Heart right ventricle (tissue), 16 donors: ENCODE measurements at regions not wholly inside any gene's neighbourhood (a gene's known extent, or its start where the extent isn't known, plus 50 kb on each side); places are given as distances from the start of the nearest gene placed in this dataset.
A peak's percentile ranks its signal among the peaks of the same experiment; 100 is the strongest.

Experiments used
- ATAC-seq, 8 donors: fragments of 200-7000 bp; cut with Tn5 transposase; one replicate each; pipeline ENCODE4 v1.9.1; 2020; ENCODE audit warnings: mild to moderate bottlenecking in 8 of 8, moderate library complexity in 8 of 8, moderate number of reproducible peaks in 1 of 8
- DNase-seq, 2 donors: peaks; one replicate each; pipeline ENCODE4 v3.0.0-alpha.2; 2020
- H3K27ac ChIP-seq, 10 donors: fragments of 200-600 bp; sonication (generic) in 2 of 10; one replicate each; pipeline versions ENCODE4 v1.5.0 to v1.8.0; 2020 to 2022; ENCODE audit warnings: mild to moderate bottlenecking in 3 of 10
- H3K27me3 ChIP-seq, 7 donors: fragments of 200-600 bp; one replicate each; pipeline ENCODE4 v1.8.0; 2021 to 2022; ENCODE audit warnings: mild to moderate bottlenecking in 2 of 7
- H3K36me3 ChIP-seq, 9 donors: fragments of 200-600 bp; sonication (generic) in 1 of 9; one replicate each; pipeline versions ENCODE4 v1.5.0 to v1.8.0; 2020 to 2022; ENCODE audit warnings: mild to moderate bottlenecking in 2 of 9
- H3K4me1 ChIP-seq, 9 donors: fragments of 200-600 bp; sonication (generic) in 1 of 9; one replicate each; pipeline versions ENCODE4 v1.5.0 to v1.8.0; 2020 to 2022; ENCODE audit warnings: mild to moderate bottlenecking in 4 of 9
- H3K4me3 ChIP-seq, 10 donors: fragments of 200-600 bp; sonication (generic) in 2 of 10; one replicate each; pipeline versions ENCODE4 v1.5.0 to v1.8.0; 2020 to 2022; ENCODE audit warnings: mild to moderate bottlenecking in 7 of 10, moderate library complexity in 2 of 10
- H3K9me3 ChIP-seq, 11 donors: fragments of 200-600 bp in 10 of 11; sonication (generic) in 2 of 11; one replicate each; pipeline versions ENCODE4 v1.5.0 to v1.8.0; 2013 to 2022; ENCODE audit warnings: mild to moderate bottlenecking in 2 of 11, control low read depth in 1 of 11, moderate library complexity in 1 of 11
- WGBS, 2 donors: extraction: QIAGEN DNeasy Blood & Tissue Kit; methylation state at CpG; one replicate each; pipeline ENCODE4 v1.1.7; 2013; ENCODE audit warnings: inconsistent platforms in 1 of 2; 5-methylcytosine and 5-hydroxymethylcytosine counted together
- intact Hi-C, 10 donors: fragments of 100-400 bp; cut with DNase I; formaldehyde crosslinking; loops; one replicate each; pipeline versions ENCODE4 v1.11.1 to v1.14.2; 2022
- TF ChIP-seq, protein P1 (sequence below), 9 donors: fragments of 200-600 bp; sonication (generic) in 2 of 9; IDR thresholded peaks; one replicate each; pipeline versions ENCODE4 v1.5.0 to v1.8.0; 2021 to 2022; ENCODE audit warnings: antibody characterized with exemption in 9 of 9, mild to moderate bottlenecking in 5 of 9, moderate library complexity in 1 of 9
- donor health status: Arrhythmogenic right ventricular cardiomyopathy.
- donor health status: ischemic (EF 13 %, LVEDD 7.1; RV severe dilation, severe dysfunction).
- donor health status: healthy with polysubstance abuse.
- donor health status: DM: no; HTN: yes; CAD: no.
- donor health status: DM: no; HTN: no; CAD: no.
- donor health status: ischemic (EF 25% LVEDD 6.9; RV normal size, moderate dysfunction).
- donor health status: ischemic (EF 25% LVEDD 5.7; RV mildly dilated, moderate dysfunction).
- donor health status: healthy.
- donor health status: DM: yes; HTN: yes; CAD: no.
- donor health status: Ischemic cardiomyopathy.
- donor health status: ischemic (EF 35%, LVEDD 5.7; RV mildly dilated, moderate dysfunction).
- donor health status: nonischemic (EF 11% LVEDD 7.7; RV severe dilation, severe dysfunction).
- donor health status: DM: yes; HTN: yes; CAD: no.
- donor health status: PGD.
- donor health status: ischemic (EF 29% LVEDD 5.4; RV normal size, mild dysfunction).
- donor health status: nonischemic (EF 23%, LVEDD 6.1; RV moderate dilation, normal function).

DNA sequence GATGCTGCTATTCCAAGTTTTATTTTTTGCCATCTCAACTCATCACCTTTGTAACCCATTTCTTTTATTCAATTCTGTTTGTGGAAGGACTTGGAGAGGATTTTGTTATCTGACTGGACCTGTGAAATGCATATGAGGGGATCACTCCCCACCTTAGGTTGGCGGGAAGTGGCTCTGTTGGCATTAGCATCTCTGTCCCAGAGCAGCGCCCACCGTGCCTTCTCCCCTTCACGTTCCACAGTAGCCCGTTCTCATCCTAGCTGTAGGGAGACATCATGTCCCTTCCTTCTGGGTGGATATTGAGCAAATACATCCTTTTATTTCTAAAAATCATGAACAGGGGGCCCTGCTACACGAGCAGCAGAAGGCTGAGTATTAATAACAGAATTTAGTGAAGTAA is 330.4 kb downstream of the RFC3 start:
- H3K27me3 ChIP-seq: no peaks in the 10 kb centered on the region
- H3K36me3 ChIP-seq: no peaks in the 10 kb centered on the region
- H3K4me3 ChIP-seq: no peak overlapping the region
- no peaks in the 10 kb centered on the region for H3K9me3 ChIP-seq
- H3K27ac ChIP-seq: no peak overlapping the region
- DNase-seq (no peak), ATAC-seq (no peak)
- TF ChIP-seq, protein P1, sequence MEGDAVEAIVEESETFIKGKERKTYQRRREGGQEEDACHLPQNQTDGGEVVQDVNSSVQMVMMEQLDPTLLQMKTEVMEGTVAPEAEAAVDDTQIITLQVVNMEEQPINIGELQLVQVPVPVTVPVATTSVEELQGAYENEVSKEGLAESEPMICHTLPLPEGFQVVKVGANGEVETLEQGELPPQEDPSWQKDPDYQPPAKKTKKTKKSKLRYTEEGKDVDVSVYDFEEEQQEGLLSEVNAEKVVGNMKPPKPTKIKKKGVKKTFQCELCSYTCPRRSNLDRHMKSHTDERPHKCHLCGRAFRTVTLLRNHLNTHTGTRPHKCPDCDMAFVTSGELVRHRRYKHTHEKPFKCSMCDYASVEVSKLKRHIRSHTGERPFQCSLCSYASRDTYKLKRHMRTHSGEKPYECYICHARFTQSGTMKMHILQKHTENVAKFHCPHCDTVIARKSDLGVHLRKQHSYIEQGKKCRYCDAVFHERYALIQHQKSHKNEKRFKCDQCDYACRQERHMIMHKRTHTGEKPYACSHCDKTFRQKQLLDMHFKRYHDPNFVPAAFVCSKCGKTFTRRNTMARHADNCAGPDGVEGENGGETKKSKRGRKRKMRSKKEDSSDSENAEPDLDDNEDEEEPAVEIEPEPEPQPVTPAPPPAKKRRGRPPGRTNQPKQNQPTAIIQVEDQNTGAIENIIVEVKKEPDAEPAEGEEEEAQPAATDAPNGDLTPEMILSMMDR (IDR thresholded peaks at IDR 0.05): no peak
- no peaks in the 10 kb centered on the region for H3K4me1 ChIP-seq
- intact Hi-C loops: loop anchor here in 1 of 10 donors (10.0 kb wide), 1 partner anchor 96 kb away; no protein-coding TSS in a partner anchor
- WGBS, 2 donors: 93 to 95% methylated on average over 6 of the region's 6 CpGs

DNA sequence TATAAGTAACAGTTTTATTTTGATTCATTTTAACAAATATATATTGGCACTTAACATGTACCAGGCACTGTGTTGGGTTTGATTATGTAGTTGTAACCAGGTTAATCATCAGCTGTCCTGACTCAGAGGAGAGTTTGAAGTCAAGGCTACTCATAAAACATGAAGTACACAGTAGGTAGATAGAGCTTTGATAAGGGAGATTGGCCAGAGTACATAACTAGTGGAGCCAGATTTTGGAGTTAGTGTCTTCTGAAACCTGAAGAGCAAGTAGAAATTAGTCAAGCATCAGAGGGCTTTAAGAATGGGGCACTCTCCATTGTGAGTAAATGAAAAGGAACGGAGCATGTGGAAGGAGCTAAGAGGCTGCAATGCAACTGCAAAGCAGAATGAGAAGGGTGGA is 333.9 kb downstream of the RFC3 start:
- TF ChIP-seq, protein P1 (IDR thresholded peaks at IDR 0.05): no peak
- ATAC-seq: no peak
- no peak overlapping the region for H3K27ac ChIP-seq
- H3K36me3 ChIP-seq: no peaks in the 10 kb centered on the region
- no peaks in the 10 kb centered on the region for H3K27me3 ChIP-seq
- H3K4me1 ChIP-seq: peaks cover 0 to 9% (median 3%) of the 10 kb centered on the region in 9 donors
- intact Hi-C loops: no loop called here
- no peak for DNase-seq
- H3K4me3 ChIP-seq: no peak overlapping the region
- whole genome bisulfite sequencing, 2 donors: 97 to 98% methylated on average over 1 of the region's 1 CpG
- no peaks in the 10 kb centered on the region for H3K9me3 ChIP-seq

DNA sequence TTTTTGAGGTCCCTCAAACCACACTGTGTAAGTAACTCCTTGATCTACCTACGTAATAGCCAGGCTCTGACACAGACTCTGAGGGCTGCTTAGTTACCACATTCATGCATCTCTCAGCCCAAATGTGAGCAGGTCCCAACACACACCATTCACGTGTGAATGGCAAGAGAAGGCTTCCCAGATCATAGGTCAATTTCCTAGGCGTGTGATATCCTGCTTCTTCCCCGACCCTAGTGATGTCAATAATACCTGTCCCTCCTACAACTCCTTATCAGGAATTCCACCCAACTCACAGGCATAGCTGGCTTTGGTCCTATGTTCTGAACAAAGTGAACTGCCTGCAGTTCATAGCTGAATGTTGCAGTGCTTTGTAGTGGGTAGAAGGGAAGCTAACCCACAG is 334.5 kb downstream of the RFC3 start:
- Histone ChIP-seq H3K27me3 (no peaks in the 10 kb centered on the region), H3K4me1 (peaks cover 0 to 14% (median 8%) of the 10 kb centered on the region in 9 donors), H3K36me3 (no peaks in the 10 kb centered on the region), H3K27ac (no peak overlapping the region), H3K4me3 (no peak overlapping the region), H3K9me3 (no peaks in the 10 kb centered on the region)
- intact Hi-C loops: no loop called here
- peak in 1 of 8 donors; percentile 32 for ATAC-seq
- 80 to 86% methylated on average over 4 of the region's 4 CpGs for WGBS, 2 donors
- no peak for DNase-seq
- TF ChIP-seq, protein P1 (IDR thresholded peaks at IDR 0.05): no peak

DNA sequence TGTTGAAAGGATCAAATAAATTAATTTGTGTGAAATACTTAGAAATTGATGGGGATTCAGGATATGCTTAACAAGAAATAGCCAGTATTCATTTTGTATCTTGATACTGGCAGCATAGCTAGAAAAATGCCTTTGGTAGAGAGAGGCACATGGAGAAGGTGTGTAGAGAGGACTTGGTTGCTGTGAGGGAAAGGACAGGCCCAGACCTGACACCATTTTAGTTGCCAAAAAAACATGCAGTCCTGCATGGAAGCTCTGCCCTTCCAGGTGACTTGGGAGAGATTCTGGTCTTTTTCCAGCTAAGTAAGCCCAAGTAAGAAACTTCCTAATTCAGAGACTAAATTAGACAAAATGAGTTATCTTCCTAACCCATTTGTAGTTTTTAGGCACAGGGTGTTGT is 335.0 kb downstream of the RFC3 start:
- ATAC-seq: peak in 1 of 8 donors; percentile 35
- peak overlapping the region in 3 of 10 donors; percentile 10 to 52 (median 42) for H3K27ac ChIP-seq
- intact Hi-C loops: no loop called here

More for the DNA sequence above, 335.0 kb downstream of the RFC3 start:
- H3K4me3 ChIP-seq: no peak overlapping the region
- no peaks in the 10 kb centered on the region for H3K36me3 ChIP-seq
- H3K9me3 ChIP-seq: no peaks in the 10 kb centered on the region
- no peak for DNase-seq
- TF ChIP-seq, protein P1 (IDR thresholded peaks at IDR 0.05): no peak
- no peaks in the 10 kb centered on the region for H3K27me3 ChIP-seq
- H3K4me1 ChIP-seq: peaks cover 0 to 18% (median 12%) of the 10 kb centered on the region in 9 donors
